ENCODE measurements at regions not wholly inside any gene's neighbourhood (a gene's known extent, or its start where the extent isn't known, plus 50 kb on each side); places are given as distances from the start of the nearest gene placed in this dataset.

DNA sequence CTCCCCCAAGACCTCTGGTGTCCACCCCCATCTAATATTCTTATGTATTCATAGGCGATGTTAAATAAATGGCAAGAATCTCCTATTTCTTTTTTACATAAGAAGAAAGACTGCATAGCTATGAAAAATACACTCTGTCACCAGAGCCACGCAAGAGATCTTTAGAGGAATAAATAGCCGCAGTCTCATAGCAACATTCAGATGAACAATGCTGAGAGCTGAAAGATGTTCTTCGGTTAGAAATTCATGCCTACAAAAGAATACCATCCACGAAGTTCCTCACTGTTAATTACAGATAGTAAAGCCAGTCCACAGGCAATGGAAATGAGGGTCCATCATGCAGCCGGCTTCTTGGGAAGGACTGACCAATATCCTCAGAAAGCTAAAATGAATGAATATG is 76.0 kb upstream of the SOD1 start:
- Histone ChIP-seq H3K4me3 (no peak overlapping the region), H3K36me3 (ENCODE audit: control insufficient read depth in 4 of 4, insufficient read depth in 4 of 4, low read length in 4 of 4) (no peaks in the 10 kb centered on the region), H3K27ac (ENCODE audit: low read depth in 1 of 2, low read length in 1 of 2) (no peak overlapping the region), H3K9me3 (ENCODE audit: control insufficient read depth in 4 of 4, insufficient read depth in 3 of 4, low read length in 3 of 4) (no peaks in the 10 kb centered on the region), H3K4me1 (ENCODE audit: control insufficient read depth in 5 of 5, insufficient read depth in 5 of 5, low read length in 5 of 5) (peaks cover 0 to 1% (median 0%) of the 10 kb centered on the region in 5 donors), H3K27me3 (ENCODE audit: control insufficient read depth in 3 of 3, insufficient read depth in 3 of 3, low read length in 2 of 3) (peaks cover 0 to 3% (median 0%) of the 10 kb centered on the region in 3 donors), H3K9ac (ENCODE audit: insufficient read depth in 1 of 2, low read length in 2 of 2) (no peak overlapping the region)
- ATAC-seq (ENCODE audit: insufficient read depth, low FRiP score) (no peak), DNase-seq (no peak)
- TF ChIP-seq, protein P1, sequence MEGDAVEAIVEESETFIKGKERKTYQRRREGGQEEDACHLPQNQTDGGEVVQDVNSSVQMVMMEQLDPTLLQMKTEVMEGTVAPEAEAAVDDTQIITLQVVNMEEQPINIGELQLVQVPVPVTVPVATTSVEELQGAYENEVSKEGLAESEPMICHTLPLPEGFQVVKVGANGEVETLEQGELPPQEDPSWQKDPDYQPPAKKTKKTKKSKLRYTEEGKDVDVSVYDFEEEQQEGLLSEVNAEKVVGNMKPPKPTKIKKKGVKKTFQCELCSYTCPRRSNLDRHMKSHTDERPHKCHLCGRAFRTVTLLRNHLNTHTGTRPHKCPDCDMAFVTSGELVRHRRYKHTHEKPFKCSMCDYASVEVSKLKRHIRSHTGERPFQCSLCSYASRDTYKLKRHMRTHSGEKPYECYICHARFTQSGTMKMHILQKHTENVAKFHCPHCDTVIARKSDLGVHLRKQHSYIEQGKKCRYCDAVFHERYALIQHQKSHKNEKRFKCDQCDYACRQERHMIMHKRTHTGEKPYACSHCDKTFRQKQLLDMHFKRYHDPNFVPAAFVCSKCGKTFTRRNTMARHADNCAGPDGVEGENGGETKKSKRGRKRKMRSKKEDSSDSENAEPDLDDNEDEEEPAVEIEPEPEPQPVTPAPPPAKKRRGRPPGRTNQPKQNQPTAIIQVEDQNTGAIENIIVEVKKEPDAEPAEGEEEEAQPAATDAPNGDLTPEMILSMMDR (IDR thresholded peaks at IDR 0.05; ENCODE audit: control extremely low read depth, extremely low read depth), result no peak
- 92 to 97% methylated on average over 6 of the region's 6 CpGs for WGBS, 2 donors

DNA sequence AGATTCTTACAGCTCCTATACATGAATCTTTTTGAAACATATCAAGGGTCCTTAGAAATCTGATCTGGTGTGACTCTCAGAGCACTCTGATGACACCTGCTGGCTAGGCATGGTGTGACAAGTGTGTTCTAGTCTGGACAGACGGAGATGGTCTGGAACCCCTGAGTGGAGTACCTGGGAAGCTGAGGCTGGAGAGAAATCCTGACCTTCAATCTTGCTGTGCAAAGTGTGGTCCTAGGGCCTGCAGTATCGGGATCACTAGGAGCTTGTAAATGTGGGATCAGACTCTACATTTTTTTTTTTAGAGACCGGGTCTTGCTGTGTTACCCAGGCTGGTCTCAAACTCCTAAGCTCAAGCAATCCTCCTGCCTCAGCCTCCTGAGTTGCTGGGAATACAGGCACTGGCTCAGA is 78.6 kb upstream of the SOD1 start:
- peak; percentile 74 for ATAC-seq (ENCODE audit: insufficient read depth, low FRiP score)
- no peak overlapping the region for H3K27ac ChIP-seq (ENCODE audit: low read depth in 1 of 2, low read length in 1 of 2)
- H3K36me3 ChIP-seq (ENCODE audit: control insufficient read depth in 4 of 4, insufficient read depth in 4 of 4, low read length in 4 of 4), result no peaks in the 10 kb centered on the region
- H3K9me3 ChIP-seq (ENCODE audit: control insufficient read depth in 4 of 4, insufficient read depth in 3 of 4, low read length in 3 of 4), result no peaks in the 10 kb centered on the region
- peaks cover 0 to 3% (median 0%) of the 10 kb centered on the region in 3 donors for H3K27me3 ChIP-seq (ENCODE audit: control insufficient read depth in 3 of 3, insufficient read depth in 3 of 3, low read length in 2 of 3)
- 39 to 48% methylated on average over 3 of the region's 3 CpGs for WGBS, 2 donors
- DNase-seq, result peak; percentile 80 to 85 (median 81)
- no peak overlapping the region for H3K9ac ChIP-seq (ENCODE audit: insufficient read depth in 1 of 2, low read length in 2 of 2)
- peaks cover 0 to 7% (median 1%) of the 10 kb centered on the region in 5 donors for H3K4me1 ChIP-seq (ENCODE audit: control insufficient read depth in 5 of 5, insufficient read depth in 5 of 5, low read length in 5 of 5)
- H3K4me3 ChIP-seq, result no peak overlapping the region
- TF ChIP-seq, protein P1 (IDR thresholded peaks at IDR 0.05; ENCODE audit: control extremely low read depth, extremely low read depth), result peak; percentile 60

DNA sequence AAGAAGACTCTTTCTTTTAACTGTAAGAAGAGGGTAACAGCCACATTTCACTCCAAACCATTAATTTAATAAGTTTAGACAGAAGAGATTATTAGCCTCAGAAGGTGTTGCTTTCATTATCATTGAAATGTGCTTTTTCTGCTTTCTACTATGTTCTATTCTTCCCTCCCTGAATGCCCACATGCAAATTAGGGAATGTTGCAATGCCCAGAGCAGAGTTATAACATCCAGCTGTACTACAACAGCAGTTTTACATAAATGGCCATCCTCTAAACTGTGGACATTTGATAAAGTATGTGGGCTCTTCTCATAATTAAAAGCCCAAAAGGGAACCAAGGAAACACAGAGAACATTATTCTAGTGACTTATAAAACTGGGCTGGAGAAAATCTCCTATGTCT is 82.2 kb upstream of the SOD1 start:
- no peak overlapping the region for H3K27ac ChIP-seq (ENCODE audit: low read depth in 1 of 2, low read length in 1 of 2)
- DNase-seq, result peak in 2 of 3 donors; percentile 61 to 78
- H3K4me3 ChIP-seq, result no peak overlapping the region
- H3K36me3 ChIP-seq (ENCODE audit: control insufficient read depth in 4 of 4, insufficient read depth in 4 of 4, low read length in 4 of 4), result no peaks in the 10 kb centered on the region
- no peaks in the 10 kb centered on the region for H3K27me3 ChIP-seq (ENCODE audit: control insufficient read depth in 3 of 3, insufficient read depth in 3 of 3, low read length in 2 of 3)
- H3K4me1 ChIP-seq (ENCODE audit: control insufficient read depth in 5 of 5, insufficient read depth in 5 of 5, low read length in 5 of 5), result peaks cover 0 to 7% (median 1%) of the 10 kb centered on the region in 5 donors
- peaks cover 0 to 8% (median 3%) of the 10 kb centered on the region in 4 donors for H3K9me3 ChIP-seq (ENCODE audit: control insufficient read depth in 4 of 4, insufficient read depth in 3 of 4, low read length in 3 of 4)
- no peak overlapping the region for H3K9ac ChIP-seq (ENCODE audit: insufficient read depth in 1 of 2, low read length in 2 of 2)
- ATAC-seq (ENCODE audit: insufficient read depth, low FRiP score), result no peak
- TF ChIP-seq, protein P1 (IDR thresholded peaks at IDR 0.05; ENCODE audit: control extremely low read depth, extremely low read depth), result no peak

DNA sequence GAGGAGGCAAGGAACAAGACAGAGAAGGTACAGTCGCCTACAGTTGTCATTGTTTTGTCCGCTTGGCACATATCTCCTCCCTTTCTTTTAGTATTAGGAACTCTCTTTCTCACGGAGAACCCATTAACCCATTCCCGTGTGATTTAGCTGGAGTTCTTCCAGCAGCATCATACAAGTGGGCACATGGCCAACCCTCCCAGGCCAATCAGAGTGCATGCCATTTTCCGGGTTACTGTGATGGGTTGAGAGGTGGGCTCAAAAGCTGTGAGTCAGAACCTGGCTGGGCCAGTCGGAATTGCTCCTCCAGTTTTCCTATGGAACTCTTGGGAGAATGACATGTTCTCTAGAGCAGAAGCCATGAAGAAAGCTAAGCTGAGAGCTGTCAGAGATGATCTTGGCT is 83.1 kb upstream of the SOD1 start:
- WGBS, 2 donors, result 69 to 83% methylated on average over 6 of the region's 6 CpGs
- TF ChIP-seq, protein P1 (IDR thresholded peaks at IDR 0.05; ENCODE audit: control extremely low read depth, extremely low read depth), result no peak
- ATAC-seq (ENCODE audit: insufficient read depth, low FRiP score), result no peak

More for the DNA sequence above, 83.1 kb upstream of the SOD1 start:
- Histone ChIP-seq H3K9ac (ENCODE audit: insufficient read depth in 1 of 2, low read length in 2 of 2) (no peak overlapping the region), H3K27me3 (ENCODE audit: control insufficient read depth in 3 of 3, insufficient read depth in 3 of 3, low read length in 2 of 3) (no peaks in the 10 kb centered on the region), H3K4me1 (ENCODE audit: control insufficient read depth in 5 of 5, insufficient read depth in 5 of 5, low read length in 5 of 5) (peaks cover 0 to 7% (median 0%) of the 10 kb centered on the region in 5 donors), H3K36me3 (ENCODE audit: control insufficient read depth in 4 of 4, insufficient read depth in 4 of 4, low read length in 4 of 4) (no peaks in the 10 kb centered on the region), H3K27ac (ENCODE audit: low read depth in 1 of 2, low read length in 1 of 2) (no peak overlapping the region), H3K4me3 (no peak overlapping the region), H3K9me3 (ENCODE audit: control insufficient read depth in 4 of 4, insufficient read depth in 3 of 4, low read length in 3 of 4) (peaks cover 0 to 8% (median 3%) of the 10 kb centered on the region in 4 donors)
- peak in 2 of 3 donors; percentile 38 to 48 for DNase-seq

Measured in lung (tissue), 11 donors.